HG03439 (cell line): ENCODE measurements at regions not wholly inside any gene's neighbourhood (a gene's known extent, or its start where the extent isn't known, plus 50 kb on each side); places are given as distances from the start of the nearest gene placed in this dataset.

Experiments
- ATAC-seq: cut with Tn5 transposase; IDR thresholded peaks from one replicate; pipeline ENCODE4 v1.9.1; 2021; ENCODE audit warnings: mild to moderate bottlenecking, moderate library complexity; ENCODE audit not compliant: unreplicated experiment

DNA sequence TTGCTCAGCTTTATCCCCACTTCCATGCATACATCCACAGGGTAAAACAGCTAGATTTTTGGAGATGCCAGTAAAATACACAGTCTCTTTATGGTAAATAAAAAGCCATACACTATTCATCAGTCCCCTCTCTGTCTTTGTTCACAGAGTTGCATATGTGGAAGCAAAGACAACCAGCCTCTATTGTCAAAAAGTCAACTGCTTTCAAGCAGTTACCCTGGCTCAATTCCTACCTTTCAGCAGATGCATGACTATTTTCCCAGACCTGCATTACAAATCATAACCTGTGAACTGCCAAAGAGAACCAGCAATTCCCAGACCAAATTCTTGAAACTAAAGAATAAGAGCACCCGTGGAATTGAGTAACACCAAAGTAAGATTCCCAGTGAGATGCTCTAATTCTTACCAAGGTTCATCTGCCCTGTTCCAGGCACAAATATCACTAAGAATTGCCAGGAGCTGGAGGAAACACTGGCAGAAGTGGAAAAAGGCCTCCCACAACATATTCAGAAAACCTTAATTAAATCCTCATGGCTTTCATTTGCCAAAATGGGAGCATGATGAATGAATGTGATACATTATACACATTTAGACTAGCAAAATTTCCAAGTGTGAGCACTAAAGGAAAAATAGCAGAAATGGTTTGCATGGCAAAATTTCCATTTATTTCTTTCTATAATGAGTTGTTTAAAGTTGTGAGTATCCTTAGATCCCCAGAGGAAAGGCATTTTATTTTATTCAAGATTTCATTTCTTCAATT lies 391.2 kb upstream of the ADGRL3 start:
- no peak for ATAC-seq

DNA sequence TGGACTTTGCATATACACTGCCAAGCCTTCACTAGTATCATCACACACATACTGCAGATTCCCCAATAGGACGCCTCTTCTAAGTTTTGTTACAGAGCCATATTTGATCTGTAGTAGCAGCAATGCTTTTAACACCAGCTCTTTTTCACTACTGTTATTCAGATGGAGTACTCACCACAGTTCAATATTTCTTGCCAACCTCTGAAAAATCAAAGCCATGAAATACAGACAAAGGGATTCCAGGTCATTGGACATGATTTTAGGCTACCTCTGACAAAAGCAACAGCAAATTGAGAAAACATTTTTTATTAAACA lies 390.7 kb upstream of the ADGRL3 start:
- no peak for ATAC-seq

DNA sequence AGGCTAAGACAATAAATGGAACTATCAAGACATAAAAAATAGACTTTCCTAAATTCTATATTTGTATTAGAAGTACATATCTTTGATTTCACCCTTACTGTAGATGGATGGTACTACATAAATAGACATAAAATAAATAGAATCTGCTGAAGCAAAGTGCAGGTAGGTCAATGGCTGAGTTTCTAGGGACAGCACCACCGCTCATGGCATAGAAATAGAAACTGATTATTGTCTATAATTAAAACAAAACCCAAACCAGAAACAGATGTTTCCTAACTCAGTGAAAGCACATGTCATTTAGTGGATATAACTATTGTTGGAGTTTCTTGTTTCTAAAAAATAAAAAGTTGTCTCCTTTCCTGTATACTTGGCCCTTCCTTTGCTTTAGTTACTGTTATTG lies 387.3 kb upstream of the ADGRL3 start:
- ATAC-seq = no peak

DNA sequence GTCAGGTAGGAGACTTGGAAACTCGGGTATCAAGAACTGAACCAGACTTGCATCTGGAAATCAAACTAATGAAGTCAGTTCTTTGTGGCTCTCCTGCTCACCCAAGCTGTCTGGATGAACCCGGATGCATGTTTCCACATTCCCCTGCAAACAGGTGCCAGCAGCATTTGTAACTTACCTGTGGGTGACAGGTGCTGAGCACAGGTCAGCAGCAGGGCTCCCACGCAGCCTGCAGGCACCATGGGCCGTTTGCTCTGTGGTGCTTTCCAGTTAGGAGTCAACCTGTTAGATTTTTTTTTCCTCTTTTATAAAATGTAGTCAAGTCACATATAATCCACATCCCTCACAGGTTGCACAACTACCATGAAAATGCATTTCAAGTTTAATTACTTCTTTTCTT lies 385.6 kb upstream of the ADGRL3 start:
- no peak for ATAC-seq

DNA sequence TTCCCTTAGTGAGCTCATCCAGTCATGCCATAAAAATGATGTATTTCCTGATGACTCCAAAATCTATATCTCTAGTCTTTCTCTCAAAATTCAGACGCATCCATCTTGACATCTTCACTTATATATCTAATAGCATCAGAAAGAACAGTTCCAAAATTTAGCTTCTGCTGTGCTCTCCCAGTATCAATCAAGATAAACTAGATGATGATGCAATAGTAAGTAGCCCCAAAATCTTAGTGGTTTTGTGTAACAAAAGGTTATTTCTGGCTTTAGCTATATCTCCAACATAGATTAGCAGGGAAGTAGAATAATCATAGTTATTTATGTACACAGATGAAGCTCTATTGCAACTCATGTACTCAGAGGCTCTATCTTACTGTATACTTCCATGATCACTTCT lies 382.5 kb upstream of the ADGRL3 start:
- ATAC-seq = no peak

DNA sequence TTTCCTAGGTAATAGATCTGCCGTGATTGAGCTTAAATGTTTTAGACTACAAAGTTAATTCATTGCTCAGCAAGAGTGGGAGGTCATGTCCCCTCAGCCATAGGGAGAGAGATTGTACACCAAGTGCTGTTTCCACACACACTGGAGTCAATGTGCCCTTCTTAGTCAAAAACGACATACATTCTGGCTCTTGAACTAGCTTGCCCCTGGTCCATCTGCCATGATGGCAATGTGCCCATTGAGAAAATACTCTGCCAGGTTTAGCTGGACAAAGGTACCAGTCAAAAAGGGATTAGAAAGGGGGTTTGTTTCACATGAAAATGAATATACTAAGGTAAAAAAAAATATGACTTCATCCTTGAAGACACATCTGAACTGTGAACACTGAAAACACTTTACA lies 377.1 kb upstream of the ADGRL3 start:
- ATAC-seq = no peak

DNA sequence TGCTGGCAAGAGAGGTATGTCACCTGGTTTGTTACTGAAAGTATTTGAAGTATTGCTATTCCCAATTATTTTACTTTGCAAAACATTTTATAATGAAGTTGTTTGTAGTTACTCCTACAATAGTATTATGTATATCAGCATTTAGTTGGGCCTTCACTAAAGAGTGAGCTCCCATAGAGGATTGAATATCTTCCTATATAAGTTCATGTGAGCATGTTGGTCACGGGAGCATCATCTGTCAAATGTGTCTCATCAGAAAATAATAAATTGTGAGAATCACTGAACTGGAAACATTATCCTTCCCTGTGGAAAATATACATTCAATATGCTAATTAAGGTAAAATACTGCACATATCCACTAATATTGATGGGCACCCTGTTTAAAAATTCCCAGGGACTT lies 360.1 kb upstream of the ADGRL3 start:
- no peak for ATAC-seq

DNA sequence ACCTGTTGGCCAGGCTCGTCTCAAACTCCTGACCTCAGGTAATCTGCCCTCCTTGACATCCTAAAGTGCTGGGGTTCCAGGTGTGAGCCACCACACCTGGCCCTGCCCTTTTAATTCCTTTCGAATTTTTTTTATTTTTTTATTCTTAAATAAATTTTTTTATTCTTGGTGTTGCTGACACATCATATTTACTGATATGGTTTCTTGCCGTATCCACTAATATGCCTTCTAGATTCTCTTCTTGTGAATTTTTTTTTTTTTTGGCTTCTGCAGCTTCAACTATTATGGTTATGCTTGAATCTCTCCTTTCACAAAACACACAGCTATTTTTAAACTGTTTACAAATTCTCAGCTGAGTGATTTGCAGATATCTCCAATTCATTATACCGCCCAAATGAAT lies 353.4 kb upstream of the ADGRL3 start:
- ATAC-seq = no peak

DNA sequence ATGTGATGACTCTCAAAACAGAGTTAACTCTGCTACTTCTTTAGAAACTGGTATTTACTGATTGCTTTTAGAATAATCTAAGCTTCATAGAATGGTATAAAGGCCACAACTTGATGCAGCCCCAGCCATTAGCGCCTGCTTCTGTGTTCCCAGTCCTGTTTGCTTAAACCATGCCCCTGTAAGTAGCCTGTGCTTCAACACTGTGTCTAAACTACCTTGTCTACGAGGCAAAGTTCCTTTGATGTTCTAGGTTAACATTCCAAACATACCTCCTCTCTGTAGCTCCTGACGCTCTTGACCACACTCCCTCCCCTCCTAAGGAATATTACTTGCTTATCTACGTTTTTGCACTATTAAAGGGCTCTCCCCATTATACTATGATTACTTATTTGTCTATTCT lies 352.5 kb upstream of the ADGRL3 start:
- ATAC-seq = no peak

DNA sequence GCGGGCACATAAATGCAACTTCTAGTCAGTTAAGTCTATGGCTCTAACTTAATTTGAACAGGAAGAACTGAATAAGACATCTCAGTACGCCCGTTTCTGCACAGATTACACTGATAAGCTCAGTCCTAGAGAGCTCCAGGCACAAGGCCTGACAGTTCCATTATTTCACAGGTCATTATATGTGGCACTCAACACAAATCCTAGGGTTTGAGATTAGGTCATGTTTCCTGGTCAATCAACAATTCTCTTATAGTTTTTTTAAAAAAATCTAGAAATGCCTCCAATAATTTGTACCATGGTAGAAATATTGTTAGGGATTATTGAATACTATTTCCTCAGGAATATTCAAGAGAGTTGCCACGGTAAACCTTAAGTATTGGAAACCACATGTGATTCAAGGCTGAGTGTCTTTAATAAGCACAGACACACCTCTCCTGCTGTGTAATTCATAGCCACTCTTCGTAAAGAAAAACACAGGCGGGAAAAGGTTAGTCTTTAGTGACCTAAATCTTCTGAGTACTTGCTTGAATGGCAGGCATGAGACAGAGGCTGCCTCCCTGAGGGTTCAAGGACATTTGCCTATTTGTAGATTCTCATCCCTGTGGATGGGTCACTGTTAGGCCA lies 342.9 kb upstream of the ADGRL3 start:
- ATAC-seq = no peak

DNA sequence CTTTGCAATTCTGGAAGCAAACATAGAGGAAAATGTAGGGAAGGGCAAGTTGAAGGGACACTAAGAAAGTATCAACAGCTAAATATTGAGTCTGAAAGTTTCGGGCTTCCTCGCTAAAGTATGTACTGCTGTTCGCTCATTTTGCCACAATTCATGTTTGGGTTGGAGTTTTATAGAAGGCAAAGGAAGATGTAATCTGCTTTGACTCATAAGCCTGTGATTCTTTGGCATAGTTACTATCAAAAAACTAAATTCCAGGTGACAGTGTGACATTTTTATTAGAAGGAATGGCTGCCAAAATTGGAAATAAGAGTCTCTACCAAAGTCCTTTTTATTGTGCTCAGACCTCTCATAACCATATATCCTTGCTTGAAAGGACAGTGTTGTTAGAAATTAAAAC lies 336.7 kb upstream of the ADGRL3 start:
- no peak for ATAC-seq

DNA sequence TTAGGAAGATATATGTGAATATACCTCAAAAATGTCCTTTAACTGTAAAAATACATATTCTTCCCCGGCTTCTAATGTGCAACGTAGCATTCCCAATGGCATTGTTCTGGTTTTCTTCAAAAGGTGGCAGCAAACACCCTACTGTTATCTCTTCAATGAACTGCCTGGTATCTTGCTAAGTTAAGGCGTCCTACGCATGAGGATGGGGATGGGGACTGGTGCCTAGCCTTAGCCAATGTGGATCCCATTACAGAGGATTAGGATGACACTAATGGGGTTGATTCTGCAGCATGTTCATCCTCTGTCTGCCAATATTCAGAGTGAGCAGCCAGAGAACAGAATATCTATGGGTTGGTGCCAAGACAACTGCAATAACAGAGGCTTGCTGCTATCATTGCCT lies 334.9 kb upstream of the ADGRL3 start:
- no peak for ATAC-seq

DNA sequence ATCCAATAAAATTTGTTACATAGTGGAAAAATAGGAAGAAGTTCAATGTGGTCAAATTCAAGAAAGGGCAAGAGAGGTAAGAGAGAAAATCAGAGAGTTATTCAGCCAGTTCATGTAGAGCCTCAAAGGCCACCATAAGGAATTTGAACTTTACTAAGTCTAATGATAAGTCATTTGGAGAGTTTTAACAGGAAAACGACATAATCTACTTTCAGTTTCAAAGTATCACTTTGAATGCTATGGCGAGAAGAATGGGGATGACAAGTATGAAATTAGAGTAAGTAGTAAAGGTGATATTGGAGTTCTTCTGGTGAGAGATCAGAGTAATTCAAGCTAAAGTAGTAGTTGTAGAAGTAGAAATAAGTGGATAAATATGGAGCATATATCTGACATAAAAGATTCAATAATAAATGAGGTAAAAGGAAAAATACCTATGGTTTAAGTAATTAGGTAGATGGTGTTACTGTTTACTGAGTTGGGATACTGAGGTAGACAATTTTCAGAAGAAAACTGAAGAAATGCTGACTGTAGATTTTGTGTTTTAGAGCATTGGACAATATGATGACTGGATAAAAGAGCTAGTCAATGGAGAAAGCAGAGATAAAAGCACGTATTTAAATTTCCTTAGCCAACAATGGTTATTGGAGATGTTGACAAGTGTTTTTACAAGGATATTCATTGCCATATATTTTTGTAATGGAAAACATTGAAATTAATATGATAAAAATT lies 331.7 kb upstream of the ADGRL3 start:
- ATAC-seq = no peak

DNA sequence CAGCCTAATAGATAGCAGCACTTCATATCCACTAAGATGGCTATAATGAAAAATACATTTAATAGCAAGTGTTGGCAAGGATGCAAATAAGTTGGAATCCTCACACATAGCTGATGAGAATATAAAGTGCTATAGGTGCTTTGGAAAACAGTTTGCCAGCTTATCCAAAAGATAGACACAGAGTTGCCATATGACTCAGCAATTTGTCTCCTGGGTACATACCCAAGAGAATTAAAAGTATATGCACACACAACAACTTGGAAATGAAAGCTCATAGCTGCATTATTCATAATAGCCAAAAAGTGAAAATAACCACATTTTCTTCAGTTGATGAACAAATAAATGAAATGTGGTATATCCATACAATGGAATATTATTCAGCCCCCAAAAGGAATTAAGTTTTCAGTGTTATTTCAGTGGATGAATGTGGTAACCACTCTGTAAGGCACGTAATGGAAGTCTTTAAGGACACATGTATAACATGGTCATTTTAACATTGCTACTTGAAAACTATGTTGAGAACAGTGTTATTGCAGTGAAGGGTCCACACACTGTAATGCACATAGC lies 320.9 kb upstream of the ADGRL3 start:
- no peak for ATAC-seq

DNA sequence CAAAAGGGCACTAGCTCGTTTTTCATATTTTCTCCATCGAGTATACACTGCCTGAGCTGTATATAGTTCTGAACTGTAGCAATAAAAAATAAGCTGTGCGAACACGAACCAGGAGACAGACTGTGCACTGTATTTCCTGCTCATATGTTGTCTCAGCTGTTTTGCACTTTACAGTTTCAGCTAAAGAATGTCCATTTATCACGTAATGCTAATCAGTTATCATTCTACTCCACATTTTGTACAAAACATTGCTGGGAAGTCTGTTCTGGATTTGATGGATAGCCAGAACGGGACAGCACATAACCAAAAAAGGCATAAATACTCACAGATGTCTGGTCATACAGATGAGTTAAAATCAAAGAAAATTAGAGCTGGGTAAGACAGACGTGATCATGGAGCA lies 315.5 kb upstream of the ADGRL3 start:
- ATAC-seq = no peak

DNA sequence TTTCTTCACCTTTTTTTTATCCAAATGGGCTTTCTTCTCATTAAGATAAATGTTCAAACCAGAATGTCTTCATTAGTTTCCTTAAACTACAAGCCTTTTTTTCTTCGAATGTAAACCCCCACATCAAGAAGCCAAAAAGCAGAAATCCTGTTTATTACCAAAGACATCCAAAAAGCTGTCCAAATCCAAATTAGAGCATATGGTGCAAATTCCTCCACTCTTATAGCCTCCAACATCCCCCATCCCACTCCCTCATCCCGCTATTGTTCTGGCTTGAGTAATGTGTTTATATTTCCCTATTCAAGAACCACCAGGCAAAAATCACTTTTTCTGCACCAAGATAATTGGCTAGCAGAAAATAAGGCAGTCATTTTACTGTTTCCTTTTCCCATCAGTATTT lies 315.1 kb upstream of the ADGRL3 start:
- no peak for ATAC-seq

DNA sequence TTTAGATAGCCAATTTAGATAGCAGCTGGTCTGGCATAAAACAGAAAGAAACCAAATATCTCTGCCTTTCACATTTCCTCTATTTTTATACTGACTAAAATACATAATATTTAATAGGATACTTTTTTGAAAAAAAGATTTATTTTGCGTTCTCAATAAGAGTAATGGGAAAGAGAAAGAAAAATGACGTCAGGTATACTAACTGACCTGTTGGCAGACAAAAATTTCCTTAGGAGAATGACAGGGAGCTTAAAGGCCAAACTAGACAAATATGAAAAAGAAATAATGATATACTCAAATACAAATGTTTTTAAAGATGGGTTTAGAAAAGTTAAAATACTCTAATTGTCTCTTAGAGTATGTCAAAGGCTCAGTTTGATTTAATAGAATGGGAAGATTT lies 309.4 kb upstream of the ADGRL3 start:
- ATAC-seq = no peak

DNA sequence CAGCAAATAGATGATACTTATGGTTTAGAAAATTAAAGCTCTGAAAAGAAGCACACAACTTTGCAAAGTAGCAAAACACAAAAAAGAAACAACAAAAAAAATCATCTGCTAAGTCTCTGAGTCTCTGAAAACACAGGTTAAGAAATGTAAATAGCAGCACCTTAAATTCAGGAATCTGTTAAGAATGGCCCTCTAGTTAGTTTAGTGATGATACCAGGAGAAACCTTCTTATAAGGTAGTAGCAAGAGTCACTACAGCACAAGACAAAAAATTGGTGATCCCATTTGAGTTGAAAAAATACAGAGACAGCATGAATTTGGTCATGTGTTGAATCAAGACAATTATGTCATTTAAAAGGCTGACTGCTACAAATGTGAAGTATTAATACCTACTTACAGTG lies 308.2 kb upstream of the ADGRL3 start:
- ATAC-seq = no peak

DNA sequence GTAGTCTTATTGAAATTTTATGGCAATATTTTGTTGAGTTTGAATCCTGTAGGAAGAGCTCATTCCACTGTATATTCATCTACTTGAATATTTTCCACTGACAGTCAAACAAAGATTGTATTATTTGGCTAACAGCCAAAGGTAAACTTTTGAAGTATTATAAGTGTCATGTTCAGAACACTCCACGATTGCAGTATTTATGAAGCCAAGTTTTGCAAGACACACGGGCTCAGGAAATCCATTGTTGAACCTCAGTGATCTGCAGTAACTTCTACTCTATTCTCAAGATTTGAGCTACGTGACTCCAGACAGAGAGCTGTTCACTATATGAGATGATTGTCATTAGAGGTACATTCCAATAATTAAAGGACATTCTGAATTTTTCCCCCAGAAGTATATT lies 302.7 kb upstream of the ADGRL3 start:
- ATAC-seq = no peak

DNA sequence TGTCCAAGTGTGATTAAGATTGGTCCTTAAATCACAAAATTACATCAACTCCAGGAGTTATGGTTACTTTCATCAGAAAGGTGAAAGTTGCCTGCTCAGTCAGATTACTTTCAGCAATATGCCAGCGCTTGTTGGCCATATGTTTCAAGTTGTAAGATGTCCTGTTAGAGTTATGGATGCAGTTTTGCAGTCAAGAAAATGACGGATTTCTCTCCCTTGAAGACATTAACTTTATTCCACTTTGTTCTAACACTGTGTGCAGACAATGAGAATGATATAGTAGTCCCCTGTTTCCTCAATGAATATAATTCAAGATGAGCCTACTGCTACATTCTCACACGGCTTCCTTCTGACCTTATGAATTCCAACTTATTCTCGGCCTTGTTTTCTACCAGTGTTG lies 295.0 kb upstream of the ADGRL3 start:
- ATAC-seq = no peak

DNA sequence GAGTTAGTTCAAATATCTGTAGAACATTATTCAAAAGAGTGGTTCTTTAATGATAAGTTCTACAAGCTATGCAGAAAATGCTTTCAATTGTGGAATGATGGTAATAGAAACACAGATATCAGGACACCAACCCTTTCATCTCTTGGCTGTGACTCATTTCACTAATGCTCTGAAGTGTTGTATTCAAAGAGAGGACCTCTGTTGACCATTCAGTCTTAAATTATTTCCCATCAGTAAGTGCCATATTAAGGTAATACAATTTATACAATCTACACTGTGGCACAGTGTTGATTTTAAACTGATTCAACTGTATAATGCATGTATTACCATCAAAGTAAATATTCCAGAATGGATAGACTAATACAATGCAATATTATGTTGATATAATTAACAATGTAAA lies 289.0 kb upstream of the ADGRL3 start:
- ATAC-seq = no peak

DNA sequence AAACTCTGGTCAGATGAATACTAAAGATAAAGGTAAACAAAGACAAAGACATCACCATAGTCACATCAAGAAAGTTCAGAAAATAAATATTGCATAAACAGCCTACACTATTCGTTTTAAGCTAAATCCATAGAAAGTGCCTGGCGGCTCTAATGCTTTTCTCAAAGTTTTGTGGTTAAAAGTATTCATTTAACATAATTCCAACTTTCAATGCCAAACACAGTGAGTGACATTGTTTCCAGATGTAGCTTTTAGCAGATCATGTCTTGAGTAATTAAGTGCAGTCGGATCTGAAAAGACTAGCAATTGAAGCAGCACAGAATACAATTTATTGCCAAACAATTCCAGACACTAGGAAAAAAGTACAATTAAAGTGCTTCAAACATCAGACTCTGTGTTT lies 287.1 kb upstream of the ADGRL3 start:
- ATAC-seq = no peak
